OCI-LY1 (cell line): ENCODE measurements at regions not wholly inside any gene's neighbourhood (a gene's known extent, or its start where the extent isn't known, plus 50 kb on each side); places are given as distances from the start of the nearest gene placed in this dataset.

ENCODE experiments used
- CTCF ChIP-seq: fragments of 200-600 bp; sonication (generic), shearing (Covaris generic); IDR thresholded peaks from 2 replicates; pipeline ENCODE4 v1.5.1; 2017; ENCODE audit warnings: mild to moderate bottlenecking, antibody characterized with exemption, low read length, moderate library complexity, mixed read lengths
- EZH2 ChIP-seq: fragments of 200-600 bp; sonication (generic), shearing (Covaris generic); IDR thresholded peaks from 2 replicates; pipeline ENCODE4 v1.8.0; 2017; ENCODE audit warnings: borderline replicate concordance, mixed run types, mild to moderate bottlenecking, antibody characterized with exemption, low read length, moderate library complexity, mixed read lengths

GRCh38 chr12:74922117-74922516 is 287.5 kb downstream of the KCNC2 start:
- TF ChIP-seq CTCF (no peak), EZH2 (no peak)
